ENCODE measurements at regions not wholly inside any gene's neighbourhood (a gene's known extent, or its start where the extent isn't known, plus 50 kb on each side); places are given as distances from the start of the nearest gene placed in this dataset.

GRCh38 chr6:137800762-137801161 is 66.3 kb upstream of the TNFAIP3 start:
- H3K4me3 ChIP-seq, result no peak overlapping the region
- no peak overlapping the region for H2AFZ ChIP-seq (replicated peaks)
- no peak for DNase-seq (ENCODE audit: low spot score)
- H3K27ac ChIP-seq, result no peak overlapping the region
- no peaks in the 10 kb centered on the region for H3K4me1 ChIP-seq
- H4K20me1 ChIP-seq (ENCODE audit: low read depth), result no peaks in the 10 kb centered on the region
- no peaks in the 10 kb centered on the region for H3K27me3 ChIP-seq
- H3K9ac ChIP-seq, result no peak overlapping the region
- Mint-ChIP-seq H3K36me3 (no peaks in the 10 kb centered on the region), H3K4me1 (no peaks in the 10 kb centered on the region), H3K27me3 (ENCODE audit: insufficient read depth, low read depth) (no peaks in the 10 kb centered on the region), H3K4me3 (no peak overlapping the region), H3K27ac (no peak overlapping the region), H3K9me3 (no peaks in the 10 kb centered on the region)
- TF ChIP-seq EZH2phosphoT487 (IDR thresholded peaks at IDR 0.05), result no peak
- TF ChIP-seq CTCF (IDR thresholded peaks at IDR 0.05), result no peak
- no peak for TF ChIP-seq EZH2 (IDR thresholded peaks at IDR 0.05)
- no peaks in the 10 kb centered on the region for H3F3A ChIP-seq (ENCODE audit: low read depth)
- no peaks in the 10 kb centered on the region for H3K9me3 ChIP-seq (ENCODE audit: low read depth)
- H3K36me3 ChIP-seq, result no peaks in the 10 kb centered on the region
- no peak overlapping the region for H3K4me2 ChIP-seq
- H3K79me2 ChIP-seq (ENCODE audit: low read depth), result no peaks in the 10 kb centered on the region

- no peak overlapping the region for H3K27ac ChIP-seq
- H3F3A ChIP-seq (ENCODE audit: low read depth), result no peaks in the 10 kb centered on the region
- H3K9ac ChIP-seq, result no peak overlapping the region
- no peaks in the 10 kb centered on the region for H3K36me3 ChIP-seq
- H3K27me3 ChIP-seq, result no peaks in the 10 kb centered on the region
- no peaks in the 10 kb centered on the region for H3K79me2 ChIP-seq (ENCODE audit: low read depth)
- no peaks in the 10 kb centered on the region for H3K4me1 ChIP-seq
- Mint-ChIP-seq H3K4me3 (no peak overlapping the region), H3K27ac (no peak overlapping the region), H3K4me1 (no peaks in the 10 kb centered on the region), H3K9me3 (no peaks in the 10 kb centered on the region), H3K36me3 (no peaks in the 10 kb centered on the region), H3K27me3 (ENCODE audit: insufficient read depth, low read depth) (no peaks in the 10 kb centered on the region)
- no peaks in the 10 kb centered on the region for H3K9me3 ChIP-seq (ENCODE audit: low read depth)
- H2AFZ ChIP-seq (replicated peaks), result no peak overlapping the region
- no peaks in the 10 kb centered on the region for H4K20me1 ChIP-seq (ENCODE audit: low read depth)
- H3K4me2 ChIP-seq, result no peak overlapping the region
- TF ChIP-seq EZH2 (IDR thresholded peaks at IDR 0.05) (no peak), EZH2phosphoT487 (IDR thresholded peaks at IDR 0.05) (no peak), CTCF (IDR thresholded peaks at IDR 0.05) (no peak)
- no peak for DNase-seq (ENCODE audit: low spot score)
- H3K4me3 ChIP-seq, result no peak overlapping the region
These were observed 65.5 kb upstream of the TNFAIP3 start for GRCh38 chr6:137801352-137802114.

DNA sequence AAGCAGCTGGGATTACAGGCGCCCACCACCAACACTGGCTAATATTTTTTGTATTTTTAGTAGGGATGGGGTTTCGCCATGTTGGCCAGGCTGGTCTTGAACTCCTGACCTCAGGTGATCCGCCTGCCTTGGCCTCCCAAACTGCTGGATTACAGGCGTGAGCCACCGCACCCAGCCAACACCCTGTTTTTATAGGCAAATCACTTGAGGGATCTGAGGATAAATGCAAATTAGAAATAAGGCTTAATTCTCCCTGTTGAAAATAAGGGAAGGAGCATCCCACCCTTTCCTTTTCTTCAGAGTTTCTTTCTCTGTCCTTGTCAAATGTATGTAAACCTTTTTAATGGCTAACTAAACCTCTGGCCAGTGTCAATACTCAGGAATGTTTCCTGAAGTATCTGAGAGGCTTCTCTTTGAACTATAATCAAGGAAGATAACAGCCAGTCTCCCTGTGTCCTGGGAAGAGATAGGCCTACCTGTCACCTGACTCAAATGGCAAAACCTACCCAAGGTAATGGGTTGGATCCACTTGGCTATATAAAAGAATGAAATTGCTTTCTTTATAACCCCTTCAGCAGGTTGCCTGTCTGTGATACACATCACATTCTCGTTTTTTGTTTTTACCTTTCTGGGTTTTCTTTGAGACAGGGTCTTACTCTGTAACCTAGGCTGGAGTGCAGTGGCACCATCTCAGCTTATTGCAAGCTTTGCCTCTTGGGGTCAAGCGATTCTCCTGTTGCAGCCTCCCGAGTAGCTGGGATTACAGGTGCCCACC is 64.5 kb upstream of the TNFAIP3 start:
- no peaks in the 10 kb centered on the region for H3K79me2 ChIP-seq (ENCODE audit: low read depth)
- H3K9me3 Mint-ChIP-seq, result no peaks in the 10 kb centered on the region
- H3K4me1 ChIP-seq, result no peaks in the 10 kb centered on the region
- H3K27ac Mint-ChIP-seq, result no peak overlapping the region
- H3K4me3 ChIP-seq, result no peak overlapping the region
- TF ChIP-seq EZH2phosphoT487 (IDR thresholded peaks at IDR 0.05) (no peak), CTCF (IDR thresholded peaks at IDR 0.05) (no peak), EZH2 (IDR thresholded peaks at IDR 0.05) (no peak)
- H3K4me3 Mint-ChIP-seq, result no peak overlapping the region
- H3K36me3 ChIP-seq, result no peaks in the 10 kb centered on the region
- no peaks in the 10 kb centered on the region for H4K20me1 ChIP-seq (ENCODE audit: low read depth)
- no peak for DNase-seq (ENCODE audit: low spot score)
- H3K27me3 ChIP-seq, result no peaks in the 10 kb centered on the region
- no peak overlapping the region for H2AFZ ChIP-seq (replicated peaks)
- H3K27me3 Mint-ChIP-seq (ENCODE audit: insufficient read depth, low read depth), result no peaks in the 10 kb centered on the region
- no peak overlapping the region for H3K4me2 ChIP-seq
- no peaks in the 10 kb centered on the region for H3F3A ChIP-seq (ENCODE audit: low read depth)
- H3K27ac ChIP-seq, result no peak overlapping the region
- H3K36me3 Mint-ChIP-seq, result no peaks in the 10 kb centered on the region
- H3K9ac ChIP-seq, result no peak overlapping the region
- no peaks in the 10 kb centered on the region for H3K9me3 ChIP-seq (ENCODE audit: low read depth)
- no peaks in the 10 kb centered on the region for H3K4me1 Mint-ChIP-seq

All from neural progenitor cell (in vitro differentiated cells).